ENCODE measurements at regions not wholly inside any gene's neighbourhood (a gene's known extent, or its start where the extent isn't known, plus 50 kb on each side); places are given as distances from the start of the nearest gene placed in this dataset.

GRCh38 chr4:19285146-19285545 is 966.6 kb upstream of the SLIT2 start:
- ATAC-seq = no peak
- DNase-seq = no peak
- no peaks in the 10 kb centered on the region for H3K36me3 ChIP-seq
- H3K9me3 ChIP-seq = no peaks in the 10 kb centered on the region
- TF ChIP-seq CTCF (IDR thresholded peaks at IDR 0.05 in 4 of 5, conservative IDR thresholded peaks at IDR 0.05 in 1 of 5) = no peak
- no peak for TF ChIP-seq POLR2A (IDR thresholded peaks at IDR 0.05)
- no peaks in the 10 kb centered on the region for H3K4me1 ChIP-seq
- intact Hi-C loops (cut with DNase I; ENCODE audit: low total_unique reads) (no loop called here), in situ Hi-C loops (cut with MboI; ENCODE audit: low sequenced_read_pairs in 4 of 4) (no loop called here)
- H3K27ac ChIP-seq = no peak overlapping the region
- H3K27me3 ChIP-seq = no peaks in the 10 kb centered on the region
- H3K4me3 ChIP-seq = no peak overlapping the region

GRCh38 chr4:19278665-19279064 is 973.0 kb upstream of the SLIT2 start:
- ATAC-seq (no peak), DNase-seq (no peak)
- H3K27ac ChIP-seq = no peak overlapping the region
- H3K36me3 ChIP-seq = no peaks in the 10 kb centered on the region
- H3K4me1 ChIP-seq = no peaks in the 10 kb centered on the region
- no peak for TF ChIP-seq CTCF (IDR thresholded peaks at IDR 0.05 in 4 of 5, conservative IDR thresholded peaks at IDR 0.05 in 1 of 5)
- TF ChIP-seq POLR2A (IDR thresholded peaks at IDR 0.05) = no peak
- H3K9me3 ChIP-seq = no peaks in the 10 kb centered on the region
- intact Hi-C loops (cut with DNase I; ENCODE audit: low total_unique reads) (no loop called here), in situ Hi-C loops (cut with MboI; ENCODE audit: low sequenced_read_pairs in 4 of 4) (no loop called here)
- H3K27me3 ChIP-seq = no peaks in the 10 kb centered on the region
- no peak overlapping the region for H3K4me3 ChIP-seq

GRCh38 chr4:19266566-19266965 is 985.1 kb upstream of the SLIT2 start:
- H3K4me1 ChIP-seq = no peaks in the 10 kb centered on the region
- no peaks in the 10 kb centered on the region for H3K36me3 ChIP-seq
- no peaks in the 10 kb centered on the region for H3K27me3 ChIP-seq
- ATAC-seq (no peak), DNase-seq (no peak)
- no peak overlapping the region for H3K4me3 ChIP-seq
- no peak overlapping the region for H3K27ac ChIP-seq
- intact Hi-C loops (cut with DNase I; ENCODE audit: low total_unique reads) = no loop called here
- in situ Hi-C loops (cut with MboI; ENCODE audit: low sequenced_read_pairs in 4 of 4) = no loop called here
- H3K9me3 ChIP-seq = no peaks in the 10 kb centered on the region
- TF ChIP-seq CTCF (IDR thresholded peaks at IDR 0.05 in 4 of 5, conservative IDR thresholded peaks at IDR 0.05 in 1 of 5) (no peak), POLR2A (IDR thresholded peaks at IDR 0.05) (no peak)

- TF ChIP-seq POLR2A (IDR thresholded peaks at IDR 0.05) (no peak), CTCF (IDR thresholded peaks at IDR 0.05 in 4 of 5, conservative IDR thresholded peaks at IDR 0.05 in 1 of 5) (no peak)
- H3K4me3 ChIP-seq = no peak overlapping the region
- intact Hi-C loops (cut with DNase I; ENCODE audit: low total_unique reads) (no loop called here), in situ Hi-C loops (cut with MboI; ENCODE audit: low sequenced_read_pairs in 4 of 4) (no loop called here)
- ATAC-seq (no peak), DNase-seq (no peak)
- H3K9me3 ChIP-seq = no peaks in the 10 kb centered on the region
- H3K4me1 ChIP-seq = no peaks in the 10 kb centered on the region
- H3K36me3 ChIP-seq = no peaks in the 10 kb centered on the region
- H3K27ac ChIP-seq = no peak overlapping the region
- no peaks in the 10 kb centered on the region for H3K27me3 ChIP-seq
These were observed 989.2 kb upstream of the SLIT2 start for GRCh38 chr4:19262467-19262866.

- Histone ChIP-seq H3K27me3 (no peaks in the 10 kb centered on the region), H3K9me3 (no peaks in the 10 kb centered on the region), H3K4me3 (no peak overlapping the region), H3K4me1 (no peaks in the 10 kb centered on the region), H3K27ac (no peak overlapping the region), H3K36me3 (no peaks in the 10 kb centered on the region)
- DNase-seq (no peak), ATAC-seq (no peak)
- TF ChIP-seq CTCF (IDR thresholded peaks at IDR 0.05 in 4 of 5, conservative IDR thresholded peaks at IDR 0.05 in 1 of 5) = no peak
- no peak for TF ChIP-seq POLR2A (IDR thresholded peaks at IDR 0.05)
- in situ Hi-C loops (cut with MboI; ENCODE audit: low sequenced_read_pairs in 4 of 4) (no loop called here), intact Hi-C loops (cut with DNase I; ENCODE audit: low total_unique reads) (no loop called here)
These were observed 991.4 kb upstream of the SLIT2 start for GRCh38 chr4:19260346-19260745.

All from gastrocnemius medialis (tissue), 4 donors.